ENCODE measurements at regions not wholly inside any gene's neighbourhood (a gene's known extent, or its start where the extent isn't known, plus 50 kb on each side); places are given as distances from the start of the nearest gene placed in this dataset.

GRCh38 chr3:6074952-6075351 is 786.0 kb upstream of the GRM7 start:
- Histone ChIP-seq H3K4me1 (ENCODE audit: control insufficient read depth, insufficient read depth, low read length) (no peaks in the 10 kb centered on the region), H3K27ac (ENCODE audit: low read length) (no peak overlapping the region), H3K27me3 (ENCODE audit: control insufficient read depth, insufficient read depth) (no peaks in the 10 kb centered on the region), H3K9me3 (ENCODE audit: control insufficient read depth, low read length) (no peaks in the 10 kb centered on the region), H3K4me3 (ENCODE audit: low read length) (no peak overlapping the region)
- intact Hi-C loops (cut with DNase I), result no loop called here
- 30% methylated on average over 2 of the region's 2 CpGs for WGBS
- ATAC-seq, result no peak
- DNase-seq, result no peak

DNA sequence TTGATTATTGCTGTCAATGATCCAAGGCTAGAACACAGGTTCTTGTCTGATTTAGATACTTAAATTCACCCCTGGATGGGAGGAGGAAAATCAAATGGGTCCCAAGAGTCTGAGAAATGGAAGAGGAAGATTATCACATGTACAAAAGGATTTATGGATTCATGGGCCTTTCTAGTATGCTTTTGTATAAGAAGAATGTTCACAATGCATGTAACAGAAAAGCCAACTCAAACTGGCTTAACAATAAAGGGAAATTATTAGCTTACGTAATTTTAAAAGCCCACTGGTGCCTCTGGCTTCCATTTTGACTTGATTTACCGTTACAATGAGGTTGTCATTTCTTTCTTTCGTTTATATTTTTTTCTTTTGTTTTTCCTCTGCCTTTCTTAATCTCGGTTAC is 782.5 kb upstream of the GRM7 start:
- intact Hi-C loops (cut with DNase I), result no loop called here
- H3K27me3 ChIP-seq (ENCODE audit: control insufficient read depth, insufficient read depth), result no peaks in the 10 kb centered on the region
- H3K4me1 ChIP-seq (ENCODE audit: control insufficient read depth, insufficient read depth, low read length), result no peaks in the 10 kb centered on the region
- DNase-seq (no peak), ATAC-seq (no peak)
- 82% methylated on average over 4 of the region's 4 CpGs for WGBS
- H3K4me3 ChIP-seq (ENCODE audit: low read length), result no peak overlapping the region
- no peaks in the 10 kb centered on the region for H3K9me3 ChIP-seq (ENCODE audit: control insufficient read depth, low read length)
- H3K27ac ChIP-seq (ENCODE audit: low read length), result no peak overlapping the region

DNA sequence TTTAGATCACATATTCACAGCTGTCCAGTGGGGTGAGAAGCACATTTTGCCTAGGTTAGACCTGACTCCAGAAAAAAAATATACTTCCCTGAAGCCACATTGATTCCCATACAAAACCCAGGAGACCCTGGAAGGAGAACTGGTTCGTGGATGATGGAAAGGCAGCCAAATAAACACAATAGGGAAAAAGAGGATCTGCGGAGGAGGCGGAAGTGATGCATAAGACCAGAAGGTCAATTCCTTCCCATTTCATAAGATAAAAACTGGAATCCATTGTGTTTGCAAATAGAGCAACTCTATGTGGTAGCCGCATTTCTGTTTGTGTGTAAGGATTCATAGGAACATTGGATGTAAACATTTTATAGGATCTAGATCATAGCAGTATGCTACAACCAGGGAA is 781.9 kb upstream of the GRM7 start:
- intact Hi-C loops (cut with DNase I), result no loop called here
- H3K9me3 ChIP-seq (ENCODE audit: control insufficient read depth, low read length), result no peaks in the 10 kb centered on the region
- no peak overlapping the region for H3K27ac ChIP-seq (ENCODE audit: low read length)
- H3K27me3 ChIP-seq (ENCODE audit: control insufficient read depth, insufficient read depth), result no peaks in the 10 kb centered on the region
- DNase-seq, result no peak
- no peak overlapping the region for H3K4me3 ChIP-seq (ENCODE audit: low read length)
- no peak for ATAC-seq
- WGBS, result 48% methylated on average over 4 of the region's 4 CpGs
- no peaks in the 10 kb centered on the region for H3K4me1 ChIP-seq (ENCODE audit: control insufficient read depth, insufficient read depth, low read length)

GRCh38 chr3:6079561-6080179 is 781.2 kb upstream of the GRM7 start:
- Histone ChIP-seq H3K27me3 (ENCODE audit: control insufficient read depth, insufficient read depth) (no peaks in the 10 kb centered on the region), H3K4me1 (ENCODE audit: control insufficient read depth, insufficient read depth, low read length) (no peaks in the 10 kb centered on the region), H3K4me3 (ENCODE audit: low read length) (no peak overlapping the region), H3K27ac (ENCODE audit: low read length) (no peak overlapping the region), H3K9me3 (ENCODE audit: control insufficient read depth, low read length) (no peaks in the 10 kb centered on the region)
- intact Hi-C loops (cut with DNase I), result no loop called here
- ATAC-seq (no peak), DNase-seq (no peak)
- 47% methylated on average over 6 of the region's 6 CpGs for WGBS

GRCh38 chr3:6088433-6088832 is 772.5 kb upstream of the GRM7 start:
- intact Hi-C loops (cut with DNase I), result no loop called here
- ATAC-seq, result no peak
- 54% methylated on average over 2 of the region's 2 CpGs for WGBS
- DNase-seq, result no peak
- H3K4me3 ChIP-seq (ENCODE audit: low read length), result no peak overlapping the region
- no peaks in the 10 kb centered on the region for H3K9me3 ChIP-seq (ENCODE audit: control insufficient read depth, low read length)
- H3K27me3 ChIP-seq (ENCODE audit: control insufficient read depth, insufficient read depth), result peaks cover 2% of the 10 kb centered on the region
- no peaks in the 10 kb centered on the region for H3K4me1 ChIP-seq (ENCODE audit: control insufficient read depth, insufficient read depth, low read length)
- H3K27ac ChIP-seq (ENCODE audit: low read length), result no peak overlapping the region

DNA sequence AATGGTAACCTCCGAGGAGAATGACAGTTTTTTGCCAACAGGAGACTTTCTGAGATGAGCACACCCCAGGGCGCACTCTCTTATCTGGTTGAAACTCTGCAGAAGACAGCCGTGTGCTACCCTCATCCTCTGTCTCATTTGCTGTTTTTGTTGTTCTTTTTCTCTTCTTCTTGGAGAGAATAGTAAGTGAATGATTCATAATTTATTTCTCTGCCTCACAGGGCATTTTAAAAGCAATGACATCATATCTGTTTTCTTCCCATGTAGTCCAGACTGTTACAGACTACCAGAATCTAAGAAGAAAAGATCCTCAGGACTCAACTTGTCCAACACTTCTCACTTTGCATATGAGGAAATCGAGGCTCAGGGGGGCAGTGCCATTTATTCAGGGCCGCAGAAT is 771.1 kb upstream of the GRM7 start:
- H3K27me3 ChIP-seq (ENCODE audit: control insufficient read depth, insufficient read depth), result peaks cover 2% of the 10 kb centered on the region
- no peak for ATAC-seq
- H3K4me3 ChIP-seq (ENCODE audit: low read length), result no peak overlapping the region
- intact Hi-C loops (cut with DNase I), result no loop called here
- no peaks in the 10 kb centered on the region for H3K9me3 ChIP-seq (ENCODE audit: control insufficient read depth, low read length)
- H3K27ac ChIP-seq (ENCODE audit: low read length), result no peak overlapping the region
- WGBS, result 42% methylated on average over 5 of the region's 5 CpGs
- DNase-seq, result no peak
- H3K4me1 ChIP-seq (ENCODE audit: control insufficient read depth, insufficient read depth, low read length), result no peaks in the 10 kb centered on the region

GRCh38 chr3:6091262-6091661 is 769.7 kb upstream of the GRM7 start:
- Histone ChIP-seq H3K27me3 (ENCODE audit: control insufficient read depth, insufficient read depth) (peaks cover 2% of the 10 kb centered on the region), H3K4me1 (ENCODE audit: control insufficient read depth, insufficient read depth, low read length) (no peaks in the 10 kb centered on the region), H3K9me3 (ENCODE audit: control insufficient read depth, low read length) (no peaks in the 10 kb centered on the region), H3K27ac (ENCODE audit: low read length) (no peak overlapping the region), H3K4me3 (ENCODE audit: low read length) (no peak overlapping the region)
- no peak for DNase-seq
- WGBS, result 88% methylated on average over 3 of the region's 3 CpGs
- ATAC-seq, result no peak
- intact Hi-C loops (cut with DNase I), result no loop called here

DNA sequence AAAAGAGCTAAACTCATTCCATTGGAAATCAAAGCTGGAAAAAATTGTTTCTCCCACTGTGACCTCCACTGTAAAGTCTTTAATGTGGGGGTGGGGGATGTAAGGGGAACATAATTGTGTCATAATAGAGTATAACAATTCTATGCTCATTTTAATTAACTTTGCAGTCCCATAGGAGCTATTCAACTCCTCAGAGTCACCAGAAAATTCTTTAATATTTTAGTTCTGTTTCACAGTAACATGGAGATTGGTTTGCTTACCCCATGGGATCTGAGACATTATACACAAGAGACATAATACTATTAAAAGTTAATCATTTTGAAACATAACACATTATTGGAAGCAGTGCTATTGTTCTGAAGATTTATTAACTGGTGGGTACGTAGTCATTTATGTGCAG is 765.9 kb upstream of the GRM7 start:
- intact Hi-C loops (cut with DNase I), result no loop called here
- no peaks in the 10 kb centered on the region for H3K27me3 ChIP-seq (ENCODE audit: control insufficient read depth, insufficient read depth)
- no peak overlapping the region for H3K4me3 ChIP-seq (ENCODE audit: low read length)
- no peaks in the 10 kb centered on the region for H3K9me3 ChIP-seq (ENCODE audit: control insufficient read depth, low read length)
- ATAC-seq, result no peak
- no peak for DNase-seq
- H3K27ac ChIP-seq (ENCODE audit: low read length), result no peak overlapping the region
- H3K4me1 ChIP-seq (ENCODE audit: control insufficient read depth, insufficient read depth, low read length), result no peaks in the 10 kb centered on the region
- WGBS, result 74% methylated on average over 1 of the region's 1 CpG

GRCh38 chr3:6097021-6097420 is 763.9 kb upstream of the GRM7 start:
- H3K4me3 ChIP-seq (ENCODE audit: low read length), result no peak overlapping the region
- H3K27me3 ChIP-seq (ENCODE audit: control insufficient read depth, insufficient read depth), result no peaks in the 10 kb centered on the region
- 61% methylated on average over 2 of the region's 2 CpGs for WGBS
- ATAC-seq (no peak), DNase-seq (no peak)
- no peaks in the 10 kb centered on the region for H3K9me3 ChIP-seq (ENCODE audit: control insufficient read depth, low read length)
- no peaks in the 10 kb centered on the region for H3K4me1 ChIP-seq (ENCODE audit: control insufficient read depth, insufficient read depth, low read length)
- H3K27ac ChIP-seq (ENCODE audit: low read length), result no peak overlapping the region
- intact Hi-C loops (cut with DNase I), result no loop called here

- intact Hi-C loops (cut with DNase I), result no loop called here
- Histone ChIP-seq H3K27ac (ENCODE audit: low read length) (no peak overlapping the region), H3K9me3 (ENCODE audit: control insufficient read depth, low read length) (no peaks in the 10 kb centered on the region), H3K27me3 (ENCODE audit: control insufficient read depth, insufficient read depth) (no peaks in the 10 kb centered on the region), H3K4me3 (ENCODE audit: low read length) (no peak overlapping the region), H3K4me1 (ENCODE audit: control insufficient read depth, insufficient read depth, low read length) (no peaks in the 10 kb centered on the region)
- ATAC-seq (no peak), DNase-seq (no peak)
- WGBS, result 40% methylated on average over 2 of the region's 2 CpGs
Measured at GRCh38 chr3:6097556-6097955, 763.4 kb upstream of the GRM7 start.

GRCh38 chr3:6098516-6099157 is 762.3 kb upstream of the GRM7 start:
- no peak overlapping the region for H3K4me3 ChIP-seq (ENCODE audit: low read length)
- H3K27me3 ChIP-seq (ENCODE audit: control insufficient read depth, insufficient read depth), result no peaks in the 10 kb centered on the region
- H3K27ac ChIP-seq (ENCODE audit: low read length), result no peak overlapping the region
- H3K4me1 ChIP-seq (ENCODE audit: control insufficient read depth, insufficient read depth, low read length), result no peaks in the 10 kb centered on the region
- no peaks in the 10 kb centered on the region for H3K9me3 ChIP-seq (ENCODE audit: control insufficient read depth, low read length)
- ATAC-seq (no peak), DNase-seq (no peak)
- intact Hi-C loops (cut with DNase I), result no loop called here
- 68% methylated on average over 3 of the region's 3 CpGs for WGBS

Data from right cardiac atrium (tissue), 5 donors.